MM.1S (cell line): ENCODE measurements at regions not wholly inside any gene's neighbourhood (a gene's known extent, or its start where the extent isn't known, plus 50 kb on each side); places are given as distances from the start of the nearest gene placed in this dataset.
A peak's percentile ranks its signal among the peaks of the same experiment; 100 is the strongest.

ENCODE experiments used
- DNase-seq: peaks from one replicate; pipeline ENCODE4 v3.0.0-alpha.2; 2015
- H2AFZ ChIP-seq: fragments of 300-600 bp; sonication (generic); 2 replicates; pipeline ENCODE4 v1.6.0; 2016; ENCODE audit warnings: antibody characterized with exemption, low read length
- H3F3A ChIP-seq: fragments of 300-600 bp; sonication (generic); 2 replicates; pipeline ENCODE4 v1.6.1; 2016; ENCODE audit warnings: mild to moderate bottlenecking, antibody characterized with exemption, low read length, moderate library complexity, mixed read lengths; ENCODE audit not compliant: insufficient read depth
- H3K27ac ChIP-seq: fragments of 300-600 bp; sonication (generic); 2 replicates; pipeline ENCODE4 v1.5.1; 2016; ENCODE audit warnings: mild to moderate bottlenecking, low read length
- H3K27me3 ChIP-seq: fragments of 300-600 bp; sonication (generic); replicated peaks from 2 replicates; pipeline ENCODE4 v1.6.0; 2016; ENCODE audit warnings: low read length; ENCODE audit not compliant: insufficient read depth
- H3K36me3 ChIP-seq: fragments of 300-600 bp; sonication (generic); replicated peaks from 2 replicates; pipeline ENCODE4 v1.6.1; 2016; ENCODE audit warnings: mild to moderate bottlenecking, low read length, mixed read lengths; ENCODE audit not compliant: insufficient read depth
- H3K4me1 ChIP-seq: fragments of 300-600 bp; sonication (generic); 2 replicates; pipeline ENCODE4 v1.6.1; 2016; ENCODE audit warnings: low read length, mixed read lengths
- H3K4me2 ChIP-seq: fragments of 300-600 bp; sonication (generic); 2 replicates; pipeline ENCODE4 v1.6.0; 2016; ENCODE audit warnings: low read depth, low read length
- H3K4me3 ChIP-seq: fragments of 300-600 bp; sonication (generic); 2 replicates; pipeline ENCODE4 v1.5.1; 2016; ENCODE audit warnings: low read length, mixed read lengths
- H3K79me2 ChIP-seq: fragments of 300-600 bp; sonication (generic); 2 replicates; pipeline ENCODE4 v1.6.1; 2016; ENCODE audit warnings: mixed run types, low read length, mixed read lengths
- H3K9ac ChIP-seq: fragments of 300-600 bp; sonication (generic); 2 replicates; pipeline ENCODE4 v1.6.1; 2016; ENCODE audit warnings: low read length, mixed read lengths
- H3K9me2 ChIP-seq: fragments of 300-600 bp; sonication (generic); replicated peaks from 2 replicates; pipeline ENCODE4 v1.6.1; 2016; ENCODE audit warnings: mild to moderate bottlenecking, low read length, mixed read lengths; ENCODE audit not compliant: insufficient read depth
- H3K9me3 ChIP-seq: fragments of 300-600 bp; sonication (generic); replicated peaks from 2 replicates; pipeline ENCODE4 v1.6.1; 2016; ENCODE audit warnings: mild to moderate bottlenecking, low read length, mixed read lengths; ENCODE audit not compliant: insufficient read depth
- H4K20me1 ChIP-seq: fragments of 300-600 bp; sonication (generic); 2 replicates; pipeline ENCODE4 v1.6.1; 2016; ENCODE audit warnings: mild to moderate bottlenecking, low read length, moderate library complexity, mixed read lengths; ENCODE audit not compliant: insufficient read depth
- CTCF ChIP-seq: fragments of 300-600 bp; sonication (generic); IDR thresholded peaks from 2 replicates; pipeline ENCODE4 v1.5.1; 2016; ENCODE audit warnings: antibody characterized with exemption, low read length, mixed read lengths
- EZH2 ChIP-seq: fragments of 300-600 bp; sonication (generic); optimal IDR thresholded peaks from 2 replicates; pipeline ENCODE3; 2017; ENCODE audit warnings: low read depth, mild to moderate bottlenecking, antibody characterized with exemption, low read length, mixed read lengths
- EZH2phosphoT487 ChIP-seq: fragments of 300-600 bp; sonication (generic); IDR thresholded peaks from 2 replicates; pipeline ENCODE4 v1.6.1; 2018; ENCODE audit warnings: antibody characterized with exemption, low read length

GRCh38 chr3:481111-481510, 284.5 kb downstream of the CHL1 start:
- Histone ChIP-seq H3K4me1 (no peaks in the 10 kb centered on the region), H3F3A (no peaks in the 10 kb centered on the region), H3K36me3 (no peaks in the 10 kb centered on the region), H4K20me1 (no peaks in the 10 kb centered on the region), H3K4me2 (no peak overlapping the region), H3K4me3 (no peak overlapping the region), H2AFZ (no peak overlapping the region), H3K9me2 (no peaks in the 10 kb centered on the region), H3K9me3 (no peaks in the 10 kb centered on the region), H3K27me3 (no peaks in the 10 kb centered on the region), H3K27ac (no peak overlapping the region), H3K79me2 (no peaks in the 10 kb centered on the region), H3K9ac (no peak overlapping the region)
- no peak for TF ChIP-seq CTCF
- no peak for TF ChIP-seq EZH2phosphoT487
- TF ChIP-seq EZH2 = no peak
- no peak for DNase-seq

GRCh38 chr3:481680-482079, 285.1 kb downstream of the CHL1 start:
- TF ChIP-seq EZH2 = no peak
- peak; percentile 37 for TF ChIP-seq CTCF
- H4K20me1 ChIP-seq = no peaks in the 10 kb centered on the region
- H3K27ac ChIP-seq = no peak overlapping the region
- H3K79me2 ChIP-seq = no peaks in the 10 kb centered on the region
- H3K36me3 ChIP-seq = no peaks in the 10 kb centered on the region
- no peaks in the 10 kb centered on the region for H3K9me3 ChIP-seq
- H3K9ac ChIP-seq = no peak overlapping the region
- no peaks in the 10 kb centered on the region for H3K4me1 ChIP-seq
- no peaks in the 10 kb centered on the region for H3K9me2 ChIP-seq
- H3K27me3 ChIP-seq = no peaks in the 10 kb centered on the region
- DNase-seq = peak; percentile 22
- no peak overlapping the region for H2AFZ ChIP-seq
- H3F3A ChIP-seq = no peaks in the 10 kb centered on the region
- H3K4me2 ChIP-seq = no peak overlapping the region
- H3K4me3 ChIP-seq = no peak overlapping the region

GRCh38 chr3:482479-482878, 285.9 kb downstream of the CHL1 start:
- Histone ChIP-seq H4K20me1 (no peaks in the 10 kb centered on the region), H3K4me3 (no peak overlapping the region), H3K4me2 (no peak overlapping the region), H3K9me2 (no peaks in the 10 kb centered on the region), H3K9me3 (no peaks in the 10 kb centered on the region), H3K9ac (no peak overlapping the region), H2AFZ (no peak overlapping the region), H3K36me3 (no peaks in the 10 kb centered on the region), H3F3A (no peaks in the 10 kb centered on the region), H3K79me2 (no peaks in the 10 kb centered on the region), H3K27ac (no peak overlapping the region), H3K4me1 (no peaks in the 10 kb centered on the region), H3K27me3 (no peaks in the 10 kb centered on the region)
- TF ChIP-seq EZH2 = no peak
- no peak for DNase-seq

- Histone ChIP-seq H3K27ac (no peak overlapping the region), H3K9ac (no peak overlapping the region), H3K79me2 (no peaks in the 10 kb centered on the region), H3K9me2 (no peaks in the 10 kb centered on the region), H3K4me2 (no peak overlapping the region), H3K4me3 (no peak overlapping the region), H3K36me3 (no peaks in the 10 kb centered on the region), H3K4me1 (no peaks in the 10 kb centered on the region), H4K20me1 (no peaks in the 10 kb centered on the region), H3K9me3 (no peaks in the 10 kb centered on the region), H3F3A (no peaks in the 10 kb centered on the region), H2AFZ (no peak overlapping the region), H3K27me3 (no peaks in the 10 kb centered on the region)
- no peak for TF ChIP-seq EZH2
- TF ChIP-seq EZH2phosphoT487 = no peak
- no peak for TF ChIP-seq CTCF
- no peak for DNase-seq
Measured at GRCh38 chr3:484341-484740, 287.8 kb downstream of the CHL1 start.
